Ishikawa (cell line): ENCODE measurements at regions not wholly inside any gene's neighbourhood (a gene's known extent, or its start where the extent isn't known, plus 50 kb on each side); places are given as distances from the start of the nearest gene placed in this dataset.

Source experiments
- CREB1 ChIP-seq: IDR thresholded peaks from 2 replicates; pipeline ENCODE4 v1.6.1; 2012; ENCODE audit warnings: low read depth
- MAX ChIP-seq: IDR thresholded peaks from 2 replicates; pipeline ENCODE4 v1.6.1; 2012
- RAD21 ChIP-seq: IDR thresholded peaks from 2 replicates; pipeline ENCODE4 v1.6.1; 2012; ENCODE audit warnings: low read depth
- TAF1 ChIP-seq: IDR thresholded peaks from 2 replicates; pipeline ENCODE4 v1.6.1; 2012; ENCODE audit warnings: low read depth, mild to moderate bottlenecking
- TEAD4 ChIP-seq: IDR thresholded peaks from 2 replicates; pipeline ENCODE4 v1.6.1; 2012
- USF1 ChIP-seq: IDR thresholded peaks from 2 replicates; pipeline ENCODE4 v1.6.1; 2012
- YY1 ChIP-seq: IDR thresholded peaks from 2 replicates; pipeline ENCODE4 v1.6.1; 2012; ENCODE audit warnings: low read depth
- ZBTB7A ChIP-seq: IDR thresholded peaks from 2 replicates; pipeline ENCODE4 v1.6.1; 2012; ENCODE audit warnings: low read depth
- TF ChIP-seq, protein P1 (sequence below): IDR thresholded peaks from 2 replicates; pipeline ENCODE4 v1.6.1; 2012; ENCODE audit warnings: low read depth, mild to moderate bottlenecking

DNA sequence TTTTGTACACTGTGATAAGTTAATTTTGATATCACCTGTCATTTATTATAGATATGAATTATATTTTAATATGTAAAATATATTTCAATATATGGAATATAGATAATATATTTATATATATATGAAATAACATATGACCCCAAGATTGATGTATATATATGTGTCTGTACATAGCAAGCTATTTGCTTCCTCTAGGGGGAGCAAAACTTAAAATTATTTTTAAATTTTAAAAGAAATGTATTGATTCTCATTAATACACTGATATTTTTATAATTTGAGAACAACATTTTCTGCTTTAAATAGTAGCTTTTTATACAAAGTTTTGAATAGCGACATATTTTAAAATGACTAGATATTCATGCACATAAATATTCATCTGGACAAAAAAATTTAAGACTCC lies 272.0 kb downstream of the DMRTA1 start:
- TF ChIP-seq CREB1 (no peak), USF1 (no peak), TAF1 (no peak), YY1 (no peak), MAX (no peak), ZBTB7A (no peak), RAD21 (no peak), TEAD4 (no peak)
- TF ChIP-seq, protein P1, sequence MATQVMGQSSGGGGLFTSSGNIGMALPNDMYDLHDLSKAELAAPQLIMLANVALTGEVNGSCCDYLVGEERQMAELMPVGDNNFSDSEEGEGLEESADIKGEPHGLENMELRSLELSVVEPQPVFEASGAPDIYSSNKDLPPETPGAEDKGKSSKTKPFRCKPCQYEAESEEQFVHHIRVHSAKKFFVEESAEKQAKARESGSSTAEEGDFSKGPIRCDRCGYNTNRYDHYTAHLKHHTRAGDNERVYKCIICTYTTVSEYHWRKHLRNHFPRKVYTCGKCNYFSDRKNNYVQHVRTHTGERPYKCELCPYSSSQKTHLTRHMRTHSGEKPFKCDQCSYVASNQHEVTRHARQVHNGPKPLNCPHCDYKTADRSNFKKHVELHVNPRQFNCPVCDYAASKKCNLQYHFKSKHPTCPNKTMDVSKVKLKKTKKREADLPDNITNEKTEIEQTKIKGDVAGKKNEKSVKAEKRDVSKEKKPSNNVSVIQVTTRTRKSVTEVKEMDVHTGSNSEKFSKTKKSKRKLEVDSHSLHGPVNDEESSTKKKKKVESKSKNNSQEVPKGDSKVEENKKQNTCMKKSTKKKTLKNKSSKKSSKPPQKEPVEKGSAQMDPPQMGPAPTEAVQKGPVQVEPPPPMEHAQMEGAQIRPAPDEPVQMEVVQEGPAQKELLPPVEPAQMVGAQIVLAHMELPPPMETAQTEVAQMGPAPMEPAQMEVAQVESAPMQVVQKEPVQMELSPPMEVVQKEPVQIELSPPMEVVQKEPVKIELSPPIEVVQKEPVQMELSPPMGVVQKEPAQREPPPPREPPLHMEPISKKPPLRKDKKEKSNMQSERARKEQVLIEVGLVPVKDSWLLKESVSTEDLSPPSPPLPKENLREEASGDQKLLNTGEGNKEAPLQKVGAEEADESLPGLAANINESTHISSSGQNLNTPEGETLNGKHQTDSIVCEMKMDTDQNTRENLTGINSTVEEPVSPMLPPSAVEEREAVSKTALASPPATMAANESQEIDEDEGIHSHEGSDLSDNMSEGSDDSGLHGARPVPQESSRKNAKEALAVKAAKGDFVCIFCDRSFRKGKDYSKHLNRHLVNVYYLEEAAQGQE = no peak
